ENCODE measurements at regions not wholly inside any gene's neighbourhood (a gene's known extent, or its start where the extent isn't known, plus 50 kb on each side); places are given as distances from the start of the nearest gene placed in this dataset.

DNA sequence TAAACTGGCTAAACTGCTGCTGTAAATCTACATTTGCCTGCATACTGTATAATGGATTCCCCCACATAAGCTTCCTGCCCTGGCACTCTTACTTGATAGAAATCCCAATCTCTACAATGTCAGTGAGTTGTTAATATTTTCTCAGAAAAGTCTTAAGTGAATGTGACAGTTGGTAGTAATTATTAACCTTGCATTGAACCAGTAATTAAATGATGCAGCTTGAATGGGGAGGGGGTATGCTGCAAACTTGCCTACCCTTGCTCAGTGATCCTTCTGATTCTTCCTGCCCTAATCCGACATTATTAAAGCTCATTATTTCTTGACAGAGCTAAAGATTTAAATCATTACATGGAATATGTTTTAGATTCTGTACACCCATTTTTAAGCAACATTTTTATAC lies 119.0 kb upstream of the CDH7 start:
- no peak overlapping the region for H3K4me3 ChIP-seq (ENCODE audit: low read depth, low read length)
- TF ChIP-seq, protein P1, sequence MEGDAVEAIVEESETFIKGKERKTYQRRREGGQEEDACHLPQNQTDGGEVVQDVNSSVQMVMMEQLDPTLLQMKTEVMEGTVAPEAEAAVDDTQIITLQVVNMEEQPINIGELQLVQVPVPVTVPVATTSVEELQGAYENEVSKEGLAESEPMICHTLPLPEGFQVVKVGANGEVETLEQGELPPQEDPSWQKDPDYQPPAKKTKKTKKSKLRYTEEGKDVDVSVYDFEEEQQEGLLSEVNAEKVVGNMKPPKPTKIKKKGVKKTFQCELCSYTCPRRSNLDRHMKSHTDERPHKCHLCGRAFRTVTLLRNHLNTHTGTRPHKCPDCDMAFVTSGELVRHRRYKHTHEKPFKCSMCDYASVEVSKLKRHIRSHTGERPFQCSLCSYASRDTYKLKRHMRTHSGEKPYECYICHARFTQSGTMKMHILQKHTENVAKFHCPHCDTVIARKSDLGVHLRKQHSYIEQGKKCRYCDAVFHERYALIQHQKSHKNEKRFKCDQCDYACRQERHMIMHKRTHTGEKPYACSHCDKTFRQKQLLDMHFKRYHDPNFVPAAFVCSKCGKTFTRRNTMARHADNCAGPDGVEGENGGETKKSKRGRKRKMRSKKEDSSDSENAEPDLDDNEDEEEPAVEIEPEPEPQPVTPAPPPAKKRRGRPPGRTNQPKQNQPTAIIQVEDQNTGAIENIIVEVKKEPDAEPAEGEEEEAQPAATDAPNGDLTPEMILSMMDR (IDR thresholded peaks at IDR 0.05; ENCODE audit: borderline replicate concordance, insufficient read depth, low read depth, low read length) = no peak

DNA sequence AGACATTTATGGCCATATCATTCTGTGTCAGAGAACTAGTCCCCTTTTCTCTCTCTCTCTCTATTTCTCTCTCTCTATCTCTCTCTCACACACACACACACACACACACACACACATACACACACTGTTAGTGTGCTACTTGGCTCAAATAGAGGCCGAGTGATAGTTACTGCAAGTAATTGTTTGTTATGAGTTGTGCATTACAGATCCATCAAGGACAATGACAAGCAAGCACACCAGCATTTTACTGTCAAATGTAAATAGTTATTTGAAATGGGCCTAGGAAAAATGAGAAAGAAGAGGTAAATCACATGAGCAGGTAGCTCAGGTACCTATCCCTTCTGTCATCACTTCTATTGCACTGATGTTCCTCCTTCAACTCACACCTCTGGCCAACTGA lies 122.4 kb upstream of the CDH7 start:
- no peak overlapping the region for H3K4me3 ChIP-seq (ENCODE audit: low read depth, low read length)
- TF ChIP-seq, protein P1 (IDR thresholded peaks at IDR 0.05; ENCODE audit: borderline replicate concordance, insufficient read depth, low read depth, low read length) = no peak

DNA sequence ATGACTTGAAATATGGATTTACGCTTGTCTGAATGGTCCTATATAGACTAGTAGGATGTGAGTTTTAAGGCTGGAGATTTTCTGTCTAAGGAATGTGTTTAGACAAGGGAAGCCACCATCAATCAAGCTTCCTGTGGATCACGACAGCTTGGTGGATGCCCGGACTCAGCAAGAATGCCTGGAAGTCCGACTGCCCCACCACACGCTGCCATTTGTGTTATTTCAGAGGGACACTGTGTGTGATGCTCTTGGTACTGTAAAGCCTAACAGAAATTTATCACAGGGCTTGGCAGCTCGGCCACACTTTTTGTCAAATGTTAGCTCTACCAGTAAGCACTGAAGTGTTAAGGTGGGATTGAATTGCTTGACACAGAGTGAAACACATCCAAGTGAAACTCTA lies 127.1 kb upstream of the CDH7 start:
- TF ChIP-seq, protein P1 (IDR thresholded peaks at IDR 0.05; ENCODE audit: borderline replicate concordance, insufficient read depth, low read depth, low read length) = no peak
- H3K4me3 ChIP-seq (ENCODE audit: low read depth, low read length) = no peak overlapping the region

DNA sequence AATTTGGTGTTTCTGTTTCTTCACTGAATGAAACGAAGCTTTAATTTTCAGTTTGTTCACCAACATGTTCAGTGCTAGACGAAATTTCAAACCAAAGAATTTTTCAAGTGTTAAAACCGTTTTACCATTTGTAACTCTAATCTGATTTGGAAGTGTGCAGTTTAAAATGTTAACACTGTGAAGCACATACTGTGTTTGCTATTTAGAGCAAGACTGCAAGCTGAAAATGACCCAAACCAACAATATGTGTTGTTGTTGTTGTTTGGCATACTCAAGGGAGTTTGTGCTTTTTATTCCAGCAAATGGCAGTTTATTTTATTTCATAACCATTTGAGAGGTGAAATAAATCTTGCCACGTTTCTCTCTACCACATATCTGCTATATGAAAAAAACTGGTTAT lies 128.4 kb upstream of the CDH7 start:
- TF ChIP-seq, protein P1 (IDR thresholded peaks at IDR 0.05; ENCODE audit: borderline replicate concordance, insufficient read depth, low read depth, low read length) = no peak

DNA sequence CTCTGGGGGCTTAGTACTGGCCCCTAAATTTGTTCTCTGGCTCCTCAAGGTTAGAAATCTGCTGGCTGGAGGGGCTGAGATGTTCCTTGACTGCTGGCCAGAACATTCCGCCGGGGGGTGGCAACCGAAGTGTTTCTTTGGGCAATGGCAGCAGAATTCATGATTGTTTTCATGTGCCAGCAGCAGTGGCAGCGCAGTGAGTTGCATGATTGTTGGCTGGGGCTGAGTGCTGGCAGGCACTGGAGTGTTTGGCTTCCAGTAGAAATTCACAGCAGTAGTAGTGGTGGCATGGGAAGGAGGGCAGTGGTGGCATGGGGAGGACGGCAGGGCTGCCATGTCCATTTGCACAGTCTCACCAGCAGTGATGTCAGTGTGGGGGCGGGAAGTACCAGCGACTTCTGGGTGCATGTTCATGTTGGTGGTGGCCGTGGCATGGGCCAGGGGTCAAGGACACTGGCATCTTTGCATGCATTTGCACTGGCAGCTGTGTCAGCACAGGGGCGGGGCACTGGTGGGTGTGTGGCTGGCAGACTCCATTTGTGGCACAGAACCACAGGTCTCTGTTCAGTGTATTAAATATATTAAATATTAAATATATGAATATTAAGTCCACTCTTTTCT lies 130.6 kb upstream of the CDH7 start:
- TF ChIP-seq, protein P1 (IDR thresholded peaks at IDR 0.05; ENCODE audit: borderline replicate concordance, insufficient read depth, low read depth, low read length) = no peak
- H3K4me3 ChIP-seq (ENCODE audit: low read depth, low read length) = no peak overlapping the region

More for the DNA sequence above, 128.4 kb upstream of the CDH7 start:
- H3K4me3 ChIP-seq (ENCODE audit: low read depth, low read length) = no peak overlapping the region

DNA sequence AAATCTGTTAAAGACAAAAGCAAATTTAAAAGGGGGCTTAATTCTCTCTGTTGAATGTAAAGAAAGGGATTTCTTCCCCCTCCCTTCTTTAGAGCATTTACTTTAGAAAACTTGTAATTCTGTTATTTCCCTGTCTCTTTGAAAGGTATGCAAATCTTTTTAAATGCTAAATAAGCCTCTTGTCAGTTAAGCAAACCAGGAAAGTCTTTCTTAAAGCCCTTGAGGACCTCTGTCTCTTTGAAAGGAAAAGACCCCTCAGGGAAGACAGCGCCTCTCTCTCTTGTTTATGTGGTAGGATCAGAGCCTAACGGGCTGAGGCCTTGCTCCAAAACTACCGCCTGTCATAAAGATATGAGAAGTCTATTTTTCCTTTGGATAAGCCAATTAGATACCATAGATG lies 139.9 kb upstream of the CDH7 start:
- TF ChIP-seq, protein P1 (IDR thresholded peaks at IDR 0.05; ENCODE audit: borderline replicate concordance, insufficient read depth, low read depth, low read length) = no peak
- no peak overlapping the region for H3K4me3 ChIP-seq (ENCODE audit: low read depth, low read length)

DNA sequence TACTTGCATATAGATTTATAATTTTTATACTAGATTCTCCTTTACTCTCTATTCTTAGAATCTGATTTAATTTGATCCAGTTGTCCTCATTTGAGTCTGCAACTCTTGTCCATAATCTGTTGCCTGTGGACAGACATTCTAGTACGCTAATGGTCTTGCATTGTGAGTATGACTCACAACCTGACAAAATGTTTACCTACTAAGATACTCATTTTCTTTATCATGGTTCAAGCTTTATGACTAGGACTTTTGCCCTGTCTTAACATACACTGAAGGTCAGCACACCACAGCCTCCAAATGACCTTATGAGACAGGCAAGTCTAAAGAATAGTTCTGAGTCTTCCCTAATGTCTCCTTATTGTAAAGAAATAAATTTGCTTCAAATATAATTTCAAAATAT lies 142.3 kb upstream of the CDH7 start:
- TF ChIP-seq, protein P1 (IDR thresholded peaks at IDR 0.05; ENCODE audit: borderline replicate concordance, insufficient read depth, low read depth, low read length) = no peak
- H3K4me3 ChIP-seq (ENCODE audit: low read depth, low read length) = no peak overlapping the region

Data from GM12875 (cell line).